K562 (cell line): ENCODE measurements at regions not wholly inside any gene's neighbourhood (a gene's known extent, or its start where the extent isn't known, plus 50 kb on each side); places are given as distances from the start of the nearest gene placed in this dataset.

Experiments used
- ATAC-seq: fragments of 200-7000 bp; cut with Tn5 transposase; 3 replicates; pipeline ENCODE4 v1.9.1; 2020; ENCODE audit warnings: moderate library complexity
- BruUV-seq: library from RNA; stranded (reverse); fragments of 400-500 nt; replicated peaks from 2 replicates; lab custom pipeline; 2021; lab: Mats Ljungman, UMichigan
- CTCF ChIA-PET: fragments of 300-600 bp; formaldehyde crosslinking; extraction: SDS; loops from one replicate; lab custom pipeline; 2021; ENCODE audit warnings: low intra/inter-chr PET ratio; lab: Yijun Ruan, JAX
- POLR2A ChIA-PET: fragments of 300-600, 350-650 bp; sonication (Branson Sonifier 250); formaldehyde crosslinking; extraction: SDS; loops from one replicate; lab custom pipeline; 2021; ENCODE audit warnings: antibody characterized with exemption, inconsistent platforms; lab: Yijun Ruan, JAX
- DNase-seq, 4 experiments: peaks; one replicate each; pipeline versions ENCODE4 v3.0.0 to v3.0.0-alpha.2; 2011 to 2018; ENCODE audit warnings: low spot score in 3 of 4, mixed read lengths in 3 of 4; ENCODE audit errors: extremely low read depth in 1 of 4
- FAIRE-seq: peaks from 2 replicates; lab custom pipeline; 2011; peaks lifted over from hg19 to GRCh38; lab: Jason Lieb, UNC
- H2AFZ ChIP-seq: 2 replicates; pipeline ENCODE4 v1.6.0; 2011; ENCODE audit warnings: low read depth, low read length, control low read depth, inconsistent platforms
- H3K27ac ChIP-seq: fragments of 200-600 bp; 3 replicates; pipeline ENCODE4 v1.8.0; 2011; ENCODE audit warnings: low read depth, mild to moderate bottlenecking, control low read depth, inconsistent platforms, low read length, moderate library complexity, mixed read lengths; ENCODE audit errors: extremely low read depth
- H3K27me3 ChIP-seq, 2 experiments: fragments of 300-600 bp in 1 of 2; 2 replicates in 1 of 2; 3 replicates in 1 of 2; pipeline versions ENCODE4 v1.6.0 to v1.8.0; 2011; ENCODE audit warnings: inconsistent platforms in 2 of 2, low read length in 2 of 2, mild to moderate bottlenecking in 1 of 2, mixed read lengths in 1 of 2, moderate library complexity in 1 of 2; ENCODE audit not compliant: control insufficient read depth in 2 of 2, insufficient read depth in 2 of 2
- H3K36me3 ChIP-seq: fragments of 300-600 bp; 3 replicates; pipeline ENCODE4 v1.8.0; 2011; ENCODE audit warnings: mild to moderate bottlenecking, low read length, inconsistent platforms; ENCODE audit not compliant: control insufficient read depth, insufficient read depth
- H3K4me1 ChIP-seq, 2 experiments: fragments of 200-600 bp in 1 of 2; replicated peaks in 1 of 2; 2 replicates in 1 of 2; 3 replicates in 1 of 2; pipeline versions ENCODE4 v1.5.1 to v1.8.0; 2011; ENCODE audit warnings: inconsistent platforms in 2 of 2, low read length in 2 of 2, mild to moderate bottlenecking in 1 of 2, mixed read lengths in 1 of 2, moderate library complexity in 1 of 2; ENCODE audit not compliant: control insufficient read depth in 2 of 2, insufficient read depth in 2 of 2
- H3K4me2 ChIP-seq: 2 replicates; pipeline ENCODE4 v1.6.1; 2011; ENCODE audit warnings: low read length, control low read depth, inconsistent platforms, mixed read lengths; ENCODE audit not compliant: insufficient read depth
- H3K4me3 ChIP-seq: fragments of 200-600 bp; sonication (generic), shearing (Covaris generic); 2 replicates; pipeline ENCODE4 v1.5.1; 2016; ENCODE audit warnings: control low read depth, inconsistent platforms
- H3K79me2 ChIP-seq: fragments of 200-600 bp; 3 replicates; pipeline ENCODE4 v1.8.0; 2011; ENCODE audit warnings: low read length, inconsistent platforms; ENCODE audit not compliant: control insufficient read depth, insufficient read depth
- H3K9ac ChIP-seq, 2 experiments: 2 replicates each; pipeline versions ENCODE4 v1.6.0 to v1.6.1; 2011; ENCODE audit warnings: low read depth in 2 of 2, low read length in 2 of 2, control low read depth in 1 of 2, inconsistent platforms in 1 of 2, mild to moderate bottlenecking in 1 of 2, mixed read lengths in 1 of 2; ENCODE audit not compliant: insufficient read depth in 1 of 2
- H3K9me1 ChIP-seq: one replicate; pipeline ENCODE4 v1.6.0; 2011; ENCODE audit warnings: inconsistent platforms, mild to moderate bottlenecking, low read length, moderate library complexity; ENCODE audit not compliant: control insufficient read depth, insufficient read depth
- H3K9me3 ChIP-seq: replicated peaks from 2 replicates; pipeline ENCODE4 v1.5.1; 2011; ENCODE audit warnings: low read depth, low read length, inconsistent platforms; ENCODE audit not compliant: control insufficient read depth, insufficient read depth
- H4K20me1 ChIP-seq: replicated peaks from 2 replicates; pipeline ENCODE4 v1.6.1; 2011; ENCODE audit warnings: low read length, inconsistent platforms, mixed read lengths; ENCODE audit not compliant: control insufficient read depth, insufficient read depth
- ETV1 ChIP-seq: fragments of 450-650 bp; conservative IDR thresholded peaks from 2 replicates; pipeline ENCODE4 v1.6.1; 2016; ENCODE audit warnings: missing genetic modification characterization, control low read depth, low read depth, missing compliant biosample characterization
- FOXM1 ChIP-seq, 2 experiments: fragments of 450-650 bp in 1 of 2; sonication (generic) in 1 of 2; formaldehyde crosslinking in 1 of 2; IDR thresholded peaks; 2 replicates each; pipeline versions ENCODE4 v1.6.1 to v1.9.0; 2017 to 2022; ENCODE audit warnings: low read depth in 2 of 2, mild to moderate bottlenecking in 2 of 2, missing genetic modification reagents in 1 of 2, moderate library complexity in 1 of 2
- KLF1 ChIP-seq: fragments of 450-650 bp; IDR thresholded peaks from 2 replicates; pipeline ENCODE4 v1.6.1; 2016; ENCODE audit warnings: missing genetic modification characterization, missing compliant biosample characterization
- LARP7 ChIP-seq: fragments of 450-650 bp; IDR thresholded peaks from 2 replicates; pipeline ENCODE4 v1.6.1; 2016
- RBBP5 ChIP-seq: fragments of 200-600 bp; sonication (generic); IDR thresholded peaks from 2 replicates; pipeline ENCODE4 v1.6.1; 2012; ENCODE audit warnings: borderline replicate concordance, mild to moderate bottlenecking, low read length, control low read depth, inconsistent platforms; ENCODE audit not compliant: insufficient read depth, poor library complexity, severe bottlenecking
- SIX5 ChIP-seq, 2 experiments: IDR thresholded peaks; 2 replicates each; pipeline ENCODE4 v1.6.1; 2011; ENCODE audit warnings: low read length in 2 of 2, borderline replicate concordance in 1 of 2, low read depth in 1 of 2, mild to moderate bottlenecking in 1 of 2, moderate library complexity in 1 of 2; ENCODE audit not compliant: insufficient read depth in 1 of 2
- TEAD2 ChIP-seq: fragments of 450-650 bp; IDR thresholded peaks from 2 replicates; pipeline ENCODE4 v1.6.1; 2016; ENCODE audit warnings: missing genetic modification characterization, control low read depth, missing compliant biosample characterization
- YY1 ChIP-seq, 3 experiments: IDR thresholded peaks; 2 replicates each; pipeline ENCODE4 v1.6.1; 2011; ENCODE audit warnings: low read length in 2 of 3, mild to moderate bottlenecking in 2 of 3, moderate library complexity in 2 of 3, borderline replicate concordance in 1 of 3, control low read depth in 1 of 3, low read depth in 1 of 3; ENCODE audit not compliant: insufficient read depth in 3 of 3, insufficient replicate concordance in 2 of 3, control insufficient read depth in 1 of 3, insufficient read length in 1 of 3; ENCODE audit errors: extremely low read depth in 1 of 3
- ZNF134 ChIP-seq: fragments of 250-450 bp; sonication (Bioruptor Pico); conservative IDR thresholded peaks from 2 replicates; pipeline ENCODE4 v1.4.0; 2020
- WGBS: fragments of 100-300 bp; shearing (Covaris generic); methylation state at CpG from one replicate; pipeline ENCODE4 v1.1.6; 2016; ENCODE audit warnings: low coverage, mixed read lengths; ENCODE audit not compliant: insufficient coverage; ENCODE audit errors: missing lambda C conversion rate; 5-methylcytosine and 5-hydroxymethylcytosine counted together
- in situ Hi-C: fragments of 300-500 bp; cut with MboI; formaldehyde crosslinking; loops from 4 replicates; pipeline ENCODE4 v1.15.0; 2018; ENCODE audit warnings: inconsistent platforms, mixed read lengths
- intact Hi-C: fragments of 100-400 bp; cut with micrococcal nuclease; formaldehyde crosslinking; loops from 2 replicates; pipeline ENCODE4 v1.14.2; 2022
- TF ChIP-seq, protein P1 (sequence below): sonication (generic); formaldehyde crosslinking; IDR thresholded peaks from 2 replicates; pipeline ENCODE4 v1.8.0; 2022; ENCODE audit warnings: mild to moderate bottlenecking, missing genetic modification reagents
- TF ChIP-seq, protein P2 (sequence below): sonication (generic); formaldehyde crosslinking; IDR thresholded peaks from 2 replicates; pipeline ENCODE4 v1.8.1; 2023; ENCODE audit warnings: mild to moderate bottlenecking, missing genetic modification reagents
- TF ChIP-seq, protein P3 (sequence below): sonication (generic); formaldehyde crosslinking; IDR thresholded peaks from 2 replicates; pipeline ENCODE4 v1.8.1; 2023; ENCODE audit warnings: mild to moderate bottlenecking, missing genetic modification reagents
- TF ChIP-seq, protein P4 (sequence below): IDR thresholded peaks from 2 replicates; pipeline ENCODE4 v1.6.1; 2012; ENCODE audit warnings: low read depth, low read length, improper control_type of control experiment, borderline replicate concordance

DNA sequence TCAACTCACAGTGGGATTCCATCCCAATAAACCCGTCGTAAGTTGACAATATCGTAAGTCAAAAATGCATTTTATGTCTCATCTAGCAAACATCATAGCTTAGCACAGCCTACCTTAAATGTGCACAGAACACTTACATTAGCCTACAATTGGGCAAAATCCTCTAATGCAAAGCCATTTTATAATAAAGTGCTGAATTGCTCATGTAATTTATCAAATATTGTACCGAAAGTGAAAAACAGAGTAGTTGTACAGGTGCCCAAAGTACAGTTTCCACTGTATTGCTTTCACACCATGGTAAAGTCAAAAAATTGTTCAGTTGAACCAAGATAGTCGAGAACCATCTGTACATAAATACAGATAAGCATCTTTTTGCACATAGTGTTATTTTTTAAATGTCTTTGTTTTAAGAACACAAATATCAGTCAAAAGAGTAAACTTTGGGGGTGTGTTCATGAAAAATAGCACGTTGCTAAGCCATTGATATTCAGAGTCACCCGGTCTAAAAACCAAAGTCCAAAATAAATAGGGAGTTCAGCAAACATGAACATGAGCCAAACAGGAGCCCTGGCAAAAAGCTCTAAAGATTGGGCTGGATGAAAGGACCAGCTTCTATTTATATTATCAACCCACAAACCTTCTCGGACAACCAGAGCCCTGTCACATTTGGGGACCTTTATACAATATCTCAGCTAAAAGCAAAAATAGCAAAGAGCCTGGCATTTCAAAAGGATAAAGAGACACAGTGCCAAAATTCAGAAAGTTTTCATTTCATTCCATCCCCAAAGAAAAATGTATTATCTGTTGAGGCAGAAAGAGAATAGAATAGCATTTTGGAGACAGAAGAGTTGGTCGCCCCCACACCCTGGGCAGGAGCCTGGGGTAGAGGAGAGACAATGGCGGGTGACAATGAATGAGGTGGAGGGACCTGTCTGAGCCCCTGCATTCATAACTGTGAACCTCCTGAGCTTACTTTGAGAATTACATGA lies 105.9 kb upstream of the SH3BP4 start:
- no peaks in the 10 kb centered on the region for H3K36me3 ChIP-seq
- WGBS = 0% methylated on average over 7 of the region's 10 CpGs
- peaks cover 0 to 15% of the 10 kb centered on the region in 2 experiments; a peak in 2 of 5 replicates for H3K27me3 ChIP-seq
- no peaks in the 10 kb centered on the region for H4K20me1 ChIP-seq
- BruUV-seq = no TSS peak
- FAIRE-seq (no peak), DNase-seq (no peak), ATAC-seq (no peak)
- no peaks in the 10 kb centered on the region for H3K4me1 ChIP-seq
- H2AFZ ChIP-seq = no peak overlapping the region
- no peak overlapping the region for H3K9ac ChIP-seq
- no peaks in the 10 kb centered on the region for H3K9me3 ChIP-seq
- ChIA-PET CTCF (no interaction called here), POLR2A (interaction anchor here (0.6 kb wide), 1 partner anchor 303 kb away, joined by 3 read pairs; no protein-coding TSS in a partner anchor)
- H3K4me2 ChIP-seq = no peak overlapping the region
- H3K79me2 ChIP-seq = no peaks in the 10 kb centered on the region
- intact Hi-C loops = no loop called here
- H3K4me3 ChIP-seq = no peak overlapping the region
- in situ Hi-C loops = no loop called here
- no peak overlapping the region for H3K27ac ChIP-seq
- H3K9me1 ChIP-seq = no peaks in the 10 kb centered on the region
- TF ChIP-seq RBBP5 (no peak), LARP7 (no peak), FOXM1 (IDR thresholded peaks at IDR 0.05; ENCODE audit: low read depth) (no peak), FOXM1 (CRISPR knock-in tag; IDR thresholded peaks at IDR 0.05; ENCODE audit: low read depth) (no peak), ETV1 (tag) (no peak), KLF1 (no peak), SIX5 (IDR thresholded peaks at IDR 0.05; ENCODE audit: borderline replicate concordance in 1 of 2, insufficient read depth in 1 of 2, low read depth in 1 of 2, low read length in 2 of 2) (no peak), TEAD2 (no peak), ZNF134 (CRISPR knock-in tag) (no peak), YY1 (IDR thresholded peaks at IDR 0.05; ENCODE audit: borderline replicate concordance in 1 of 3, control insufficient read depth in 1 of 3, extremely low read depth in 1 of 3, insufficient read depth in 3 of 3, insufficient read length in 1 of 3, insufficient replicate concordance in 2 of 3, low read depth in 1 of 3, low read length in 2 of 3) (no peak)
- TF ChIP-seq, protein P1, sequence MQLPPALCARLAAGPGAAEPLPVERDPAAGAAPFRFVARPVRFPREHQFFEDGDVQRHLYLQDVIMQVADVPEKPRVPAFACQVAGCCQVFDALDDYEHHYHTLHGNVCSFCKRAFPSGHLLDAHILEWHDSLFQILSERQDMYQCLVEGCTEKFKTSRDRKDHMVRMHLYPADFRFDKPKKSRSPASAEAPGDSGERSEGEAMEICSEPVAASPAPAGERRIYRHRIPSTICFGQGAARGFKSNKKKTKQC (CRISPR knock-in tag) = no peak
- TF ChIP-seq, protein P2, sequence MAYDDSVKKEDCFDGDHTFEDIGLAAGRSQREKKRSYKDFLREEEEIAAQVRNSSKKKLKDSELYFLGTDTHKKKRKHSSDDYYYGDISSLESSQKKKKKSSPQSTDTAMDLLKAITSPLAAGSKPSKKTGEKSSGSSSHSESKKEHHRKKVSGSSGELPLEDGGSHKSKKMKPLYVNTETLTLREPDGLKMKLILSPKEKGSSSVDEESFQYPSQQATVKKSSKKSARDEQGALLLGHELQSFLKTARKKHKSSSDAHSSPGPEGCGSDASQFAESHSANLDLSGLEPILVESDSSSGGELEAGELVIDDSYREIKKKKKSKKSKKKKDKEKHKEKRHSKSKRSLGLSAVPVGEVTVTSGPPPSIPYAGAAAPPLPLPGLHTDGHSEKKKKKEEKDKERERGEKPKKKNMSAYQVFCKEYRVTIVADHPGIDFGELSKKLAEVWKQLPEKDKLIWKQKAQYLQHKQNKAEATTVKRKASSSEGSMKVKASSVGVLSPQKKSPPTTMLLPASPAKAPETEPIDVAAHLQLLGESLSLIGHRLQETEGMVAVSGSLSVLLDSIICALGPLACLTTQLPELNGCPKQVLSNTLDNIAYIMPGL (CRISPR knock-in tag) = no peak
- TF ChIP-seq, protein P3, sequence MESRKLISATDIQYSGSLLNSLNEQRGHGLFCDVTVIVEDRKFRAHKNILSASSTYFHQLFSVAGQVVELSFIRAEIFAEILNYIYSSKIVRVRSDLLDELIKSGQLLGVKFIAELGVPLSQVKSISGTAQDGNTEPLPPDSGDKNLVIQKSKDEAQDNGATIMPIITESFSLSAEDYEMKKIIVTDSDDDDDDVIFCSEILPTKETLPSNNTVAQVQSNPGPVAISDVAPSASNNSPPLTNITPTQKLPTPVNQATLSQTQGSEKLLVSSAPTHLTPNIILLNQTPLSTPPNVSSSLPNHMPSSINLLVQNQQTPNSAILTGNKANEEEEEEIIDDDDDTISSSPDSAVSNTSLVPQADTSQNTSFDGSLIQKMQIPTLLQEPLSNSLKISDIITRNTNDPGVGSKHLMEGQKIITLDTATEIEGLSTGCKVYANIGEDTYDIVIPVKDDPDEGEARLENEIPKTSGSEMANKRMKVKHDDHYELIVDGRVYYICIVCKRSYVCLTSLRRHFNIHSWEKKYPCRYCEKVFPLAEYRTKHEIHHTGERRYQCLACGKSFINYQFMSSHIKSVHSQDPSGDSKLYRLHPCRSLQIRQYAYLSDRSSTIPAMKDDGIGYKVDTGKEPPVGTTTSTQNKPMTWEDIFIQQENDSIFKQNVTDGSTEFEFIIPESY = no peak
- TF ChIP-seq, protein P4, sequence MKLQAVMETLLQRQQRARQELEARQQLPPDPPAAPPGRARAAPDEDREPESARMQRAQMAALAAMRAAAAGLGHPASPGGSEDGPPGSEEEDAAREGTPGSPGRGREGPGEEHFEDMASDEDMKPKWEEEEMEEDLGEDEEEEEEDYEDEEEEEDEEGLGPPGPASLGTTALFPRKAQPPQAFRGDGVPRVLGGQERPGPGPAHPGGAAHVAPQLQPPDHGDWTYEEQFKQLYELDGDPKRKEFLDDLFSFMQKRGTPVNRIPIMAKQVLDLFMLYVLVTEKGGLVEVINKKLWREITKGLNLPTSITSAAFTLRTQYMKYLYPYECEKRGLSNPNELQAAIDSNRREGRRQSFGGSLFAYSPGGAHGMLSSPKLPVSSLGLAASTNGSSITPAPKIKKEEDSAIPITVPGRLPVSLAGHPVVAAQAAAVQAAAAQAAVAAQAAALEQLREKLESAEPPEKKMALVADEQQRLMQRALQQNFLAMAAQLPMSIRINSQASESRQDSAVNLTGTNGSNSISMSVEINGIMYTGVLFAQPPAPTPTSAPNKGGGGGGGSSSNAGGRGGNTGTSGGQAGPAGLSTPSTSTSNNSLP = no peak
